ENCODE measurements at regions not wholly inside any gene's neighbourhood (a gene's known extent, or its start where the extent isn't known, plus 50 kb on each side); places are given as distances from the start of the nearest gene placed in this dataset.

DNA sequence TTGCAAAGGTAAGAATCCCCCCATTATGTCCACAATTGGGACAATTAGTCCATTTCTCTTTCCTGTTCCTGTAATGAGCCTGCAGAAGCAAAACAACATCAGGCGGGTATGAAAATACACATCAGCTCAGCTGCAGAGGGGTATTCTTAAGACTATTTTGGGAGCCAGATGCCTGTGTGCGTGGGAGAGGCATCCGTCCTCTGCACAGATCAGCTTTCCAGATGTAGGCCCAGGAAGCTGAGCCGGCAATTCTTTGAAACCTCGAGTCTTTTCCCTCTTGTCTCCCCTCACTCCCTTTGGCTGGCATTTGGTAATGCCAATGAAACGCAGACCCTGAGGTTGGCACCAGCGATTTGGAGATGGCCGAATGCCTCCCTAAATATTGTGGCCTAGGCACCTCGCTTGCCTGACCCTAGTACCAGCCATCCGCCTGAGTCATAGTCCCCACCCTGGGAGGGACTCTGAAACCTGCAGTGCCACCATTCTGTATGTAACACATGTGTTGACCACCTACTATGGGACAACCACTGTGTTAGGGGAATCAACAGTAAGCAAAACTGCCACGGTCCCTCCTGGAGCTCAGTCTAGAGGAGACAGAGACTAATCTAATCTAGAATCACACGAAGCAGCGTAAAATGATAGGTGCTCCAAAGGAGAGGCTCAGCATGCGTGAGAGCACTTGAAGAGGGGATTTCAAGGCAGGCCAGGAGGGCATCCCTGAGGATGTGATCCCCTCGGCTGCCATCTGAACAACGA lies 603.0 kb downstream of the MATN1 start:
- H3K9ac ChIP-seq (ENCODE audit: insufficient read depth in 1 of 2, low read length in 2 of 2) = no peak overlapping the region
- DNase-seq = no peak
- no peak overlapping the region for H3K4me3 ChIP-seq
- H3K4me1 ChIP-seq (ENCODE audit: control insufficient read depth in 5 of 5, insufficient read depth in 5 of 5, low read length in 5 of 5) = peaks cover 0 to 5% (median 0%) of the 10 kb centered on the region in 5 donors
- no peaks in the 10 kb centered on the region for H3K36me3 ChIP-seq (ENCODE audit: control insufficient read depth in 4 of 4, insufficient read depth in 4 of 4, low read length in 4 of 4)
- TF ChIP-seq, protein P1, sequence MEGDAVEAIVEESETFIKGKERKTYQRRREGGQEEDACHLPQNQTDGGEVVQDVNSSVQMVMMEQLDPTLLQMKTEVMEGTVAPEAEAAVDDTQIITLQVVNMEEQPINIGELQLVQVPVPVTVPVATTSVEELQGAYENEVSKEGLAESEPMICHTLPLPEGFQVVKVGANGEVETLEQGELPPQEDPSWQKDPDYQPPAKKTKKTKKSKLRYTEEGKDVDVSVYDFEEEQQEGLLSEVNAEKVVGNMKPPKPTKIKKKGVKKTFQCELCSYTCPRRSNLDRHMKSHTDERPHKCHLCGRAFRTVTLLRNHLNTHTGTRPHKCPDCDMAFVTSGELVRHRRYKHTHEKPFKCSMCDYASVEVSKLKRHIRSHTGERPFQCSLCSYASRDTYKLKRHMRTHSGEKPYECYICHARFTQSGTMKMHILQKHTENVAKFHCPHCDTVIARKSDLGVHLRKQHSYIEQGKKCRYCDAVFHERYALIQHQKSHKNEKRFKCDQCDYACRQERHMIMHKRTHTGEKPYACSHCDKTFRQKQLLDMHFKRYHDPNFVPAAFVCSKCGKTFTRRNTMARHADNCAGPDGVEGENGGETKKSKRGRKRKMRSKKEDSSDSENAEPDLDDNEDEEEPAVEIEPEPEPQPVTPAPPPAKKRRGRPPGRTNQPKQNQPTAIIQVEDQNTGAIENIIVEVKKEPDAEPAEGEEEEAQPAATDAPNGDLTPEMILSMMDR (IDR thresholded peaks at IDR 0.05; ENCODE audit: control extremely low read depth, extremely low read depth) = no peak
- H3K27me3 ChIP-seq (ENCODE audit: control insufficient read depth in 3 of 3, insufficient read depth in 3 of 3, low read length in 2 of 3) = peaks cover 0 to 4% (median 0%) of the 10 kb centered on the region in 3 donors
- 86 to 94% methylated on average over 16 of the region's 16 CpGs for WGBS, 2 donors
- no peak overlapping the region for H3K27ac ChIP-seq (ENCODE audit: low read depth in 1 of 2, low read length in 1 of 2)
- no peak for ATAC-seq (ENCODE audit: insufficient read depth, low FRiP score)
- no peaks in the 10 kb centered on the region for H3K9me3 ChIP-seq (ENCODE audit: control insufficient read depth in 4 of 4, insufficient read depth in 3 of 4, low read length in 3 of 4)

DNA sequence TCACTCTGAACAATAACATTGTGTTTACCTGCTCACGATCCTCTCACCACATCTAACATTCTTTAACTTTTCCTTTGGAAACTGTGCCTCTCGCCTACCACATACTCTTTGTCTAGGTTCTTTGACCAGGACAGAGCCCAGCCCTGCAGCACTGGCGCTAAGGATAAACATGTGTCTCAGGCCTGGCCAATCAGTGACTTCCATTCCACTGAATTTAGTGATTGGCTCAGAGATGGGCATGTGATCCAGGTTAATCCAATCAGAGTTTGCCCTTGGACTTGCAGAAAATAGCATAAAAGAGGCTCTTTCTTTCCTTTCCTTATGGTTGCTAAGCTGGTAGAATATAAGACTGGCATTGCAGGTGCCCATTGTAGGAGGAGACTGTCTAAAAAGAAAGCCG lies 605.7 kb downstream of the MATN1 start:
- Histone ChIP-seq H3K9me3 (ENCODE audit: control insufficient read depth in 4 of 4, insufficient read depth in 3 of 4, low read length in 3 of 4) (no peaks in the 10 kb centered on the region), H3K4me1 (ENCODE audit: control insufficient read depth in 5 of 5, insufficient read depth in 5 of 5, low read length in 5 of 5) (no peaks in the 10 kb centered on the region), H3K27me3 (ENCODE audit: control insufficient read depth in 3 of 3, insufficient read depth in 3 of 3, low read length in 2 of 3) (peaks cover 0 to 4% (median 0%) of the 10 kb centered on the region in 3 donors), H3K27ac (ENCODE audit: low read depth in 1 of 2, low read length in 1 of 2) (no peak overlapping the region), H3K9ac (ENCODE audit: insufficient read depth in 1 of 2, low read length in 2 of 2) (no peak overlapping the region), H3K4me3 (no peak overlapping the region), H3K36me3 (ENCODE audit: control insufficient read depth in 4 of 4, insufficient read depth in 4 of 4, low read length in 4 of 4) (no peaks in the 10 kb centered on the region)
- WGBS, 2 donors = 89 to 92% methylated on average over 4 of the region's 4 CpGs
- TF ChIP-seq, protein P1 (IDR thresholded peaks at IDR 0.05; ENCODE audit: control extremely low read depth, extremely low read depth) = no peak
- no peak for ATAC-seq (ENCODE audit: insufficient read depth, low FRiP score)
- DNase-seq = no peak

DNA sequence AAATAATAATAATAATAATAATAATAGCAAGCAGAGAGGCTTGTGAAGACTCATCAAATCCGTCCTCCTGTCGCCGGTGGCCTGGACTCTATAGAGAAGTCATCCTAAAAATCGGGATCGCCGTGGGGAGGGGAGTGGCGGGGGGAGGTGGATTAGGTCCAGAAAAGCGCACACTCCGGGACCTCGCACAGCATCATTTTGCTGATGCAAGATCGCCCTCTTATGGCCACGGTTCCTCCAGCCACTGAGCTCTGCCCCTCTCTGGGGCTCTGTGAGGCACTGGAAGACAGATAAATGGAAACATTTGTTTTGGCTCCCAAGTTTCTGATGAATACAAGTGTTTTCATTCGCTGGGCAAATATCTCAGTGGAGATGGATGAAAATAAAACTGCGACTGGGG lies 612.0 kb downstream of the MATN1 start:
- peaks cover 0 to 8% (median 0%) of the 10 kb centered on the region in 5 donors for H3K4me1 ChIP-seq (ENCODE audit: control insufficient read depth in 5 of 5, insufficient read depth in 5 of 5, low read length in 5 of 5)
- TF ChIP-seq, protein P1 (IDR thresholded peaks at IDR 0.05; ENCODE audit: control extremely low read depth, extremely low read depth) = peak; percentile 23
- WGBS, 2 donors = 3 to 5% methylated on average over 14 of the region's 14 CpGs
- DNase-seq (peak; percentile 59 to 72 (median 66)), ATAC-seq (ENCODE audit: insufficient read depth, low FRiP score) (no peak)
- peaks cover 0 to 29% (median 9%) of the 10 kb centered on the region in 3 donors for H3K27me3 ChIP-seq (ENCODE audit: control insufficient read depth in 3 of 3, insufficient read depth in 3 of 3, low read length in 2 of 3)
- no peak overlapping the region for H3K4me3 ChIP-seq
- H3K9me3 ChIP-seq (ENCODE audit: control insufficient read depth in 4 of 4, insufficient read depth in 3 of 4, low read length in 3 of 4) = peaks cover 0 to 2% (median 0%) of the 10 kb centered on the region in 4 donors
- no peaks in the 10 kb centered on the region for H3K36me3 ChIP-seq (ENCODE audit: control insufficient read depth in 4 of 4, insufficient read depth in 4 of 4, low read length in 4 of 4)
- H3K27ac ChIP-seq (ENCODE audit: low read depth in 1 of 2, low read length in 1 of 2) = no peak overlapping the region
- no peak overlapping the region for H3K9ac ChIP-seq (ENCODE audit: insufficient read depth in 1 of 2, low read length in 2 of 2)
